ENCODE measurements at regions not wholly inside any gene's neighbourhood (a gene's known extent, or its start where the extent isn't known, plus 50 kb on each side); places are given as distances from the start of the nearest gene placed in this dataset.

DNA sequence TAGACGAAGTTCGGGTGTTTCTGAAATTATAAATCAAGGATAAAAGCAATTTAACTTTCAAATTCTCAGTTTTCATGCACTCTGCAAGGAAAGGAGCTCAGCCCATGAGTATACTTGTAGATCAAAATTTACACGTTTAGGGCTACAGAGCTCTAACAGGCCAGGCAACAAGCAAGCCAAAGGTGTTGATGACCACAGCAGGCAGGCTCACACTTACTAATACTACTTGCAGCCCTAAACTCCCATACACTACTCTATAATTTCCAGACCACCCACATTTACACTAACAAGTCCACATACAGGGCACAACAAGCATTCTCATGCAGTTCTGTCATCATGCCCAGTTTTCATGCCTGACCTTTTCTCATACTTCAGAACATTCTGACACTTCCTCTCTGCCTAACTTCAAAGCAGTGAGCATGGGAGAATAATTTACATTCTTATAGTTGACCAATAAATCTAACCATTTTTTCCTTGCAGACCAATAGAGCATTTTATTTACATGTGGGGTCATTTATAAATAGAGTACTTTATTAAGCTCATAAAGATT is 124.7 kb upstream of the FRMD4B start:
- DNase-seq (ENCODE audit: low read depth in 1 of 2, low spot score in 1 of 2): no peak
- ChIA-PET POLR2A (no interaction called here), CTCF (no interaction called here)
- Histone ChIP-seq H3K4me3 (no peak overlapping the region), H3K4me2 (no peak overlapping the region), H3K27ac (no peak overlapping the region), H3K4me1 (no peaks in the 10 kb centered on the region), H3K9me3 (no peaks in the 10 kb centered on the region)
- 18% methylated on average over 3 of the region's 3 CpGs for WGBS (ENCODE audit: missing lambda C conversion rate)
- FAIRE-seq: no peak
- no peak for ATAC-seq
- TF ChIP-seq, protein P1, sequence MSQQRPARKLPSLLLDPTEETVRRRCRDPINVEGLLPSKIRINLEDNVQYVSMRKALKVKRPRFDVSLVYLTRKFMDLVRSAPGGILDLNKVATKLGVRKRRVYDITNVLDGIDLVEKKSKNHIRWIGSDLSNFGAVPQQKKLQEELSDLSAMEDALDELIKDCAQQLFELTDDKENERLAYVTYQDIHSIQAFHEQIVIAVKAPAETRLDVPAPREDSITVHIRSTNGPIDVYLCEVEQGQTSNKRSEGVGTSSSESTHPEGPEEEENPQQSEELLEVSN (IDR thresholded peaks at IDR 0.05; ENCODE audit: borderline replicate concordance, low read depth): no peak
- TF ChIP-seq CHD4 (IDR thresholded peaks at IDR 0.05; ENCODE audit: borderline replicate concordance): no peak
- no peak for TF ChIP-seq NFE2L2 (conservative IDR thresholded peaks at IDR 0.05; ENCODE audit: low read length)
- no peak for TF ChIP-seq RCOR1 (IDR thresholded peaks at IDR 0.05; ENCODE audit: low read depth, low read length)
- no peak for TF ChIP-seq ZFP36 (IDR thresholded peaks at IDR 0.05; ENCODE audit: borderline replicate concordance, partially characterized antibody)
- no peak for TF ChIP-seq GATA3 (IDR thresholded peaks at IDR 0.05; ENCODE audit: borderline replicate concordance)
- TF ChIP-seq HOXB13 (CRISPR knock-in tag; IDR thresholded peaks at IDR 0.05; ENCODE audit: low read depth): no peak
- no peak for TF ChIP-seq NPAS2 (CRISPR knock-in tag; IDR thresholded peaks at IDR 0.05; ENCODE audit: borderline replicate concordance)
- TF ChIP-seq ESRRA (IDR thresholded peaks at IDR 0.05; ENCODE audit: borderline replicate concordance, low read length): no peak
- TF ChIP-seq EHMT2 (IDR thresholded peaks at IDR 0.05; ENCODE audit: low read depth): no peak
- TF ChIP-seq PBX3 (IDR thresholded peaks at IDR 0.05): no peak
- TF ChIP-seq RNF2 (IDR thresholded peaks at IDR 0.05; ENCODE audit: borderline replicate concordance, low read depth): no peak
- TF ChIP-seq FOSL2 (IDR thresholded peaks at IDR 0.05): no peak
- no peak for TF ChIP-seq FOSL2 (CRISPR knock-in tag; IDR thresholded peaks at IDR 0.05)
- no peak for TF ChIP-seq HOXA7 (CRISPR knock-in tag; IDR thresholded peaks at IDR 0.05)
- TF ChIP-seq POLR2AphosphoS2 (conservative IDR thresholded peaks at IDR 0.05; ENCODE audit: low read length): no peak

DNA sequence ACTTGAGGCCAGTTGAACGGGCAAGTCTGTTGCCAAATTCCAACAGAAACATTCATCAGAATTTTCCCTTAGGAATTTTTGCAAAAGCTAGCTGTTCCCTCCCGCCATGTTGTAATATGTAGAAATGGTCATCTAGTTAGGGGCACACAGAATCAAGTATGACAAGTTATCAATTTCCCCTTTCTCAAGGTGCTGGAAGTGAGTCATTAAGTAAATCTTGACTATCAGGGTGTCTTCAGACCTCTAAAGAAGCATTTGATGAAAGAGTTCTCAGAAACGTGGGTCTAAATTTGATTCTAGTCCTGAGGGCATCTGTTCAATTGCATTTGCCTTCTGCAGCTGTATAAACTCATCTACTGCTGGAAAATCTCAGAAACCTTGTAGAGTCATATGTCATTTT is 123.4 kb upstream of the FRMD4B start:
- H3K4me3 ChIP-seq: no peak overlapping the region
- H3K4me2 ChIP-seq: no peak overlapping the region
- no peak for DNase-seq (ENCODE audit: low read depth in 1 of 2, low spot score in 1 of 2)
- H3K4me1 ChIP-seq: no peaks in the 10 kb centered on the region
- TF ChIP-seq HOXA7 (CRISPR knock-in tag; IDR thresholded peaks at IDR 0.05): no peak
- TF ChIP-seq TP53 (CRISPR knock-in tag; IDR thresholded peaks at IDR 0.05): no peak
- TF ChIP-seq PHF8 (IDR thresholded peaks at IDR 0.05; ENCODE audit: borderline replicate concordance, low read depth): no peak
- no peak overlapping the region for H3K27ac ChIP-seq
- no peak for FAIRE-seq
- ChIA-PET CTCF (interaction anchor here (0.8 kb wide), 1 partner anchor 203 kb away, joined by 3 read pairs; no protein-coding TSS in a partner anchor), POLR2A (no interaction called here)
- no peak for ATAC-seq
- no peaks in the 10 kb centered on the region for H3K9me3 ChIP-seq
- 32% methylated on average over 3 of the region's 3 CpGs for WGBS (ENCODE audit: missing lambda C conversion rate)

GRCh38 chr3:69505770-69506407 is 120.0 kb upstream of the FRMD4B start:
- POLR2A ChIA-PET: no interaction called here
- Histone ChIP-seq H3K4me3 (no peak overlapping the region), H3K4me1 (no peaks in the 10 kb centered on the region), H3K27ac (no peak overlapping the region), H3K9me3 (no peaks in the 10 kb centered on the region), H3K4me2 (no peak overlapping the region)
- DNase-seq (ENCODE audit: low read depth in 1 of 2, low spot score in 1 of 2): no peak
- WGBS (ENCODE audit: missing lambda C conversion rate): 45% methylated on average over 7 of the region's 7 CpGs
- ATAC-seq: no peak
- CTCF ChIA-PET: interaction anchor here (1.1 kb wide), 1 partner anchor 38 kb away, joined by 4 read pairs; no protein-coding TSS in a partner anchor
- no peak for FAIRE-seq
- TF ChIP-seq ESRRA (IDR thresholded peaks at IDR 0.05; ENCODE audit: borderline replicate concordance, low read length) (no peak), JUNB (IDR thresholded peaks at IDR 0.05) (no peak), KDM1A (IDR thresholded peaks at IDR 0.05; ENCODE audit: low read depth) (no peak), CBX2 (IDR thresholded peaks at IDR 0.05; ENCODE audit: borderline replicate concordance, low read depth) (no peak), EHF (CRISPR knock-in tag; IDR thresholded peaks at IDR 0.05) (no peak), MAZ (IDR thresholded peaks at IDR 0.05; ENCODE audit: borderline replicate concordance, low read depth, low read length) (no peak), SMC3 (IDR thresholded peaks at IDR 0.05) (no peak), HES2 (IDR thresholded peaks at IDR 0.05) (no peak), HOXB13 (CRISPR knock-in tag; IDR thresholded peaks at IDR 0.05; ENCODE audit: low read depth) (no peak), USF2 (IDR thresholded peaks at IDR 0.05) (no peak), PHF8 (IDR thresholded peaks at IDR 0.05; ENCODE audit: borderline replicate concordance, low read depth) (no peak), NPAS2 (CRISPR knock-in tag; IDR thresholded peaks at IDR 0.05; ENCODE audit: borderline replicate concordance) (no peak), MAFK (IDR thresholded peaks at IDR 0.05; ENCODE audit: partially characterized antibody) (no peak), BHLHE40 (IDR thresholded peaks at IDR 0.05; ENCODE audit: low read depth, low read length) (no peak)
- TF ChIP-seq, protein P2, sequence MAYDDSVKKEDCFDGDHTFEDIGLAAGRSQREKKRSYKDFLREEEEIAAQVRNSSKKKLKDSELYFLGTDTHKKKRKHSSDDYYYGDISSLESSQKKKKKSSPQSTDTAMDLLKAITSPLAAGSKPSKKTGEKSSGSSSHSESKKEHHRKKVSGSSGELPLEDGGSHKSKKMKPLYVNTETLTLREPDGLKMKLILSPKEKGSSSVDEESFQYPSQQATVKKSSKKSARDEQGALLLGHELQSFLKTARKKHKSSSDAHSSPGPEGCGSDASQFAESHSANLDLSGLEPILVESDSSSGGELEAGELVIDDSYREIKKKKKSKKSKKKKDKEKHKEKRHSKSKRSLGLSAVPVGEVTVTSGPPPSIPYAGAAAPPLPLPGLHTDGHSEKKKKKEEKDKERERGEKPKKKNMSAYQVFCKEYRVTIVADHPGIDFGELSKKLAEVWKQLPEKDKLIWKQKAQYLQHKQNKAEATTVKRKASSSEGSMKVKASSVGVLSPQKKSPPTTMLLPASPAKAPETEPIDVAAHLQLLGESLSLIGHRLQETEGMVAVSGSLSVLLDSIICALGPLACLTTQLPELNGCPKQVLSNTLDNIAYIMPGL (CRISPR knock-in tag; IDR thresholded peaks at IDR 0.05; ENCODE audit: borderline replicate concordance): no peak
- TF ChIP-seq, protein P1 (IDR thresholded peaks at IDR 0.05; ENCODE audit: borderline replicate concordance, low read depth): no peak
